CD14-positive monocyte (primary cell): ENCODE measurements at regions not wholly inside any gene's neighbourhood (a gene's known extent, or its start where the extent isn't known, plus 50 kb on each side); places are given as distances from the start of the nearest gene placed in this dataset.

Experiments used
- DNase-seq, 3 donors: peaks; one replicate each; pipeline ENCODE4 v3.0.0-alpha.2; 2011 to 2022
- H2AFZ ChIP-seq: 2 replicates; pipeline ENCODE4 v1.6.0; 2012; ENCODE audit warnings: mild to moderate bottlenecking, low read depth, low read length, inconsistent platforms; ENCODE audit not compliant: insufficient read depth, poor library complexity, severe bottlenecking
- H3K27ac ChIP-seq, 2 donors: 1 replicate in 1 of 2; 2 replicates in 1 of 2; pipeline ENCODE4 v1.5.1; 2012 to 2013; ENCODE audit warnings: low read length in 2 of 2, control low read depth in 1 of 2, inconsistent platforms in 1 of 2, low read depth in 1 of 2, mild to moderate bottlenecking in 1 of 2
- H3K27me3 ChIP-seq, 2 donors: one replicate each; pipeline versions ENCODE4 v1.6.0 to v1.6.1; 2011 to 2013; ENCODE audit warnings: low read length in 2 of 2; ENCODE audit not compliant: control insufficient read depth in 2 of 2, insufficient read depth in 2 of 2
- H3K36me3 ChIP-seq, 2 donors: replicated peaks in 1 of 2; 1 replicate in 1 of 2; 2 replicates in 1 of 2; pipeline versions ENCODE4 v1.5.1 to v1.6.1; 2012 to 2013; ENCODE audit warnings: low read length in 2 of 2, control low read depth in 1 of 2, inconsistent platforms in 1 of 2, mild to moderate bottlenecking in 1 of 2; ENCODE audit not compliant: insufficient read depth in 2 of 2, control insufficient read depth in 1 of 2
- H3K4me1 ChIP-seq, 2 donors: 1 replicate in 1 of 2; 2 replicates in 1 of 2; pipeline versions ENCODE4 v1.5.1 to v1.6.1; 2012 to 2013; ENCODE audit warnings: low read length in 2 of 2, control low read depth in 1 of 2, inconsistent platforms in 1 of 2, mild to moderate bottlenecking in 1 of 2, moderate library complexity in 1 of 2; ENCODE audit not compliant: insufficient read depth in 2 of 2, control insufficient read depth in 1 of 2
- H3K4me2 ChIP-seq: replicated peaks from 2 replicates; pipeline ENCODE3; 2012; ENCODE audit warnings: low read length, moderate library complexity, mild to moderate bottlenecking; ENCODE audit not compliant: poor library complexity, severe bottlenecking; ENCODE audit errors: extremely low read depth
- H3K4me3 ChIP-seq, 3 experiments: fragments of 200-600 bp in 1 of 3; sonication (generic) in 1 of 3; replicated peaks in 1 of 3; 1 replicate in 2 of 3; 2 replicates in 1 of 3; pipeline ENCODE4 v1.5.1; 2011 to 2013; ENCODE audit warnings: low read length in 3 of 3, mild to moderate bottlenecking in 3 of 3, control low read depth in 2 of 3, low read depth in 2 of 3, inconsistent platforms in 1 of 3, moderate library complexity in 1 of 3
- H3K79me2 ChIP-seq: 2 replicates; pipeline ENCODE4 v1.6.0; 2012; ENCODE audit warnings: mild to moderate bottlenecking, control low read depth, inconsistent platforms, low read length, moderate library complexity; ENCODE audit not compliant: insufficient read depth
- H3K9ac ChIP-seq: 2 replicates; pipeline ENCODE4 v1.6.0; 2017; ENCODE audit warnings: low read length, mild to moderate bottlenecking; ENCODE audit not compliant: insufficient read depth, poor library complexity, severe bottlenecking
- H3K9me3 ChIP-seq, 2 donors: replicated peaks in 1 of 2; 1 replicate in 1 of 2; 2 replicates in 1 of 2; pipeline versions ENCODE4 v1.5.1 to v1.6.1; 2012 to 2013; ENCODE audit warnings: low read length in 2 of 2, control low read depth in 1 of 2; ENCODE audit not compliant: control insufficient read depth in 1 of 2, insufficient read depth in 1 of 2
- H4K20me1 ChIP-seq: 2 replicates; pipeline ENCODE4 v1.6.0; 2012; ENCODE audit warnings: mild to moderate bottlenecking, low read length, control low read depth, moderate library complexity; ENCODE audit not compliant: insufficient read depth
- H3K27ac Mint-ChIP-seq, 7 donors: one replicate each; pipeline ENCODE4 v1.8.0; 2020; ENCODE audit warnings: mild to moderate bottlenecking in 7 of 7, mixed read lengths in 7 of 7, moderate library complexity in 6 of 7, inconsistent platforms in 2 of 7
- H3K27me3 Mint-ChIP-seq, 3 donors: one replicate each; pipeline ENCODE4 v1.8.0; 2021 to 2022; ENCODE audit warnings: low read depth in 3 of 3, mild to moderate bottlenecking in 3 of 3, mixed read lengths in 3 of 3, moderate library complexity in 3 of 3, inconsistent platforms in 1 of 3
- H3K36me3 Mint-ChIP-seq, 2 donors: one replicate each; pipeline ENCODE4 v1.8.0; 2020; ENCODE audit warnings: mixed read lengths in 2 of 2, inconsistent platforms in 1 of 2, mild to moderate bottlenecking in 1 of 2
- H3K4me1 Mint-ChIP-seq: one replicate; pipeline ENCODE4 v1.8.0; 2020; ENCODE audit warnings: mild to moderate bottlenecking, mixed read lengths
- H3K4me3 Mint-ChIP-seq, 2 donors: one replicate each; pipeline ENCODE4 v1.8.0; 2020; ENCODE audit warnings: mild to moderate bottlenecking in 2 of 2, mixed read lengths in 2 of 2, moderate library complexity in 1 of 2
- H3K9me3 Mint-ChIP-seq, 7 donors: one replicate each; pipeline ENCODE4 v1.8.0; 2020 to 2022; ENCODE audit warnings: mixed read lengths in 7 of 7, mild to moderate bottlenecking in 6 of 7, moderate library complexity in 6 of 7, inconsistent platforms in 2 of 7
- WGBS: methylation state at CpG from one replicate; pipeline ENCODE4 v1.1.5; 2013; ENCODE audit warnings: missing lambda C conversion rate; ENCODE audit not compliant: insufficient coverage; 5-methylcytosine and 5-hydroxymethylcytosine counted together
- intact Hi-C, 2 donors: fragments of 100-400 bp; cut with micrococcal nuclease; formaldehyde crosslinking; loops; one replicate each; pipeline versions ENCODE4 v1.15.0 to v1.15.1; 2023
- TF ChIP-seq, protein P1 (sequence below): fragments of 200-600 bp; IDR thresholded peaks from one replicate; pipeline ENCODE4 v1.8.0; 2022; ENCODE audit warnings: antibody characterized with exemption, mild to moderate bottlenecking

GRCh38 chr7:112940314-112940732, 146.3 kb downstream of the GPR85 start:
- peak overlapping the region; percentile 51 for H3K9ac ChIP-seq
- H3K4me3 ChIP-seq: peak overlapping the region; percentile 77 to 97 (median 84)
- peak overlapping the region; percentile 97 for H3K4me2 ChIP-seq
- DNase-seq: peak in 1 of 3 donors; percentile 0
- intact Hi-C loops: no loop called here
- H4K20me1 ChIP-seq: peaks cover 28% of the 10 kb centered on the region
- Mint-ChIP-seq H3K4me3 (peak overlapping the region; percentile 84 to 99), H3K4me1 (peaks cover 28% of the 10 kb centered on the region), H3K27ac (peak overlapping the region; percentile 87 to 98 (median 92)), H3K27me3 (peaks cover under 1 to 6% (median 3%) of the 10 kb centered on the region in 3 donors), H3K9me3 (no peaks in the 10 kb centered on the region), H3K36me3 (peaks cover 6 to 10% of the 10 kb centered on the region in 2 donors)
- H2AFZ ChIP-seq: peak overlapping the region; percentile 94
- TF ChIP-seq, protein P1, sequence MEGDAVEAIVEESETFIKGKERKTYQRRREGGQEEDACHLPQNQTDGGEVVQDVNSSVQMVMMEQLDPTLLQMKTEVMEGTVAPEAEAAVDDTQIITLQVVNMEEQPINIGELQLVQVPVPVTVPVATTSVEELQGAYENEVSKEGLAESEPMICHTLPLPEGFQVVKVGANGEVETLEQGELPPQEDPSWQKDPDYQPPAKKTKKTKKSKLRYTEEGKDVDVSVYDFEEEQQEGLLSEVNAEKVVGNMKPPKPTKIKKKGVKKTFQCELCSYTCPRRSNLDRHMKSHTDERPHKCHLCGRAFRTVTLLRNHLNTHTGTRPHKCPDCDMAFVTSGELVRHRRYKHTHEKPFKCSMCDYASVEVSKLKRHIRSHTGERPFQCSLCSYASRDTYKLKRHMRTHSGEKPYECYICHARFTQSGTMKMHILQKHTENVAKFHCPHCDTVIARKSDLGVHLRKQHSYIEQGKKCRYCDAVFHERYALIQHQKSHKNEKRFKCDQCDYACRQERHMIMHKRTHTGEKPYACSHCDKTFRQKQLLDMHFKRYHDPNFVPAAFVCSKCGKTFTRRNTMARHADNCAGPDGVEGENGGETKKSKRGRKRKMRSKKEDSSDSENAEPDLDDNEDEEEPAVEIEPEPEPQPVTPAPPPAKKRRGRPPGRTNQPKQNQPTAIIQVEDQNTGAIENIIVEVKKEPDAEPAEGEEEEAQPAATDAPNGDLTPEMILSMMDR: no peak
- peaks cover 17 to 30% of the 10 kb centered on the region in 2 donors for H3K4me1 ChIP-seq
- H3K36me3 ChIP-seq: peaks cover 0 to 4% of the 10 kb centered on the region in 2 donors
- H3K27ac ChIP-seq: peak overlapping the region; percentile 63 to 81
- WGBS: 6% methylated on average over 5 of the region's 8 CpGs
- no peaks in the 10 kb centered on the region for H3K9me3 ChIP-seq
- H3K79me2 ChIP-seq: peaks cover 43% of the 10 kb centered on the region
- H3K27me3 ChIP-seq: peaks cover 0 to 8% of the 10 kb centered on the region in 2 donors

GRCh38 chr7:112939574-112940313, 146.9 kb downstream of the GPR85 start:
- Histone ChIP-seq H4K20me1 (peaks cover 28% of the 10 kb centered on the region), H2AFZ (peak overlapping the region; percentile 94), H3K4me1 (peaks cover 17 to 30% of the 10 kb centered on the region in 2 donors), H3K4me3 (peak overlapping the region; percentile 77 to 97 (median 84)), H3K9ac (peak overlapping the region; percentile 79), H3K4me2 (peak overlapping the region; percentile 97), H3K79me2 (peaks cover 49% of the 10 kb centered on the region), H3K27me3 (peaks cover 0 to 3% of the 10 kb centered on the region in 2 donors), H3K36me3 (peaks cover 0 to 4% of the 10 kb centered on the region in 2 donors), H3K9me3 (no peaks in the 10 kb centered on the region), H3K27ac (peak overlapping the region; percentile 63 to 81)
- Mint-ChIP-seq H3K27ac (peak overlapping the region; percentile 87 to 98 (median 92)), H3K4me3 (peak overlapping the region; percentile 84 to 99), H3K36me3 (peaks cover 10 to 16% of the 10 kb centered on the region in 2 donors), H3K9me3 (no peaks in the 10 kb centered on the region), H3K4me1 (peaks cover 28% of the 10 kb centered on the region), H3K27me3 (peaks cover 2 to 6% (median 3%) of the 10 kb centered on the region in 3 donors)
- TF ChIP-seq, protein P1: no peak
- WGBS: 0% methylated on average over 44 of the region's 55 CpGs
- intact Hi-C loops: loop anchor here in 1 of 2 donors (5.0 kb wide), 1 partner anchor 147 kb away; the partner anchor contains the start of gene TMEM168
- DNase-seq: peak; percentile 98
